Right lobe of liver (tissue), 4 donors: ENCODE measurements at regions not wholly inside any gene's neighbourhood (a gene's known extent, or its start where the extent isn't known, plus 50 kb on each side); places are given as distances from the start of the nearest gene placed in this dataset.

Experiments
- CTCF ChIP-seq, 4 donors: fragments of 200-600 bp in 3 of 4; fragments of 450-650 bp in 1 of 4; IDR thresholded peaks; one replicate each; pipeline versions ENCODE4 v1.5.1 to v1.8.0; 2016 to 2022; ENCODE audit warnings: antibody characterized with exemption in 4 of 4, mild to moderate bottlenecking in 2 of 4
- POLR2A ChIP-seq: fragments of 450-650 bp; IDR thresholded peaks from one replicate; pipeline ENCODE4 v1.6.1; 2017; ENCODE audit warnings: antibody characterized with exemption, mild to moderate bottlenecking
- donor health status: DM: no; HTN: no; CAD: no.
- donor health status: DM: no; HTN: no; CAD: no.
- donor health status: DM: no; HTN: yes; CAD: no.

- TF ChIP-seq CTCF (IDR thresholded peaks at IDR 0.05) (no peak), POLR2A (no peak)
Measured at GRCh38 chr6:5876076-5876475, 130.6 kb downstream of the NRN1 start.
